GM18868 (cell line): ENCODE measurements at regions not wholly inside any gene's neighbourhood (a gene's known extent, or its start where the extent isn't known, plus 50 kb on each side); places are given as distances from the start of the nearest gene placed in this dataset.
"Not testable (repeated sequence)": the region's sequence is repeated elsewhere in the genome, so short reads cannot be mapped to it uniquely, and the experiment has no call there.

Experiments
- ATAC-seq: cut with Tn5 transposase; IDR thresholded peaks from one replicate; pipeline ENCODE4 v1.9.1; 2021; ENCODE audit warnings: mild to moderate bottlenecking, moderate library complexity; ENCODE audit not compliant: unreplicated experiment

DNA sequence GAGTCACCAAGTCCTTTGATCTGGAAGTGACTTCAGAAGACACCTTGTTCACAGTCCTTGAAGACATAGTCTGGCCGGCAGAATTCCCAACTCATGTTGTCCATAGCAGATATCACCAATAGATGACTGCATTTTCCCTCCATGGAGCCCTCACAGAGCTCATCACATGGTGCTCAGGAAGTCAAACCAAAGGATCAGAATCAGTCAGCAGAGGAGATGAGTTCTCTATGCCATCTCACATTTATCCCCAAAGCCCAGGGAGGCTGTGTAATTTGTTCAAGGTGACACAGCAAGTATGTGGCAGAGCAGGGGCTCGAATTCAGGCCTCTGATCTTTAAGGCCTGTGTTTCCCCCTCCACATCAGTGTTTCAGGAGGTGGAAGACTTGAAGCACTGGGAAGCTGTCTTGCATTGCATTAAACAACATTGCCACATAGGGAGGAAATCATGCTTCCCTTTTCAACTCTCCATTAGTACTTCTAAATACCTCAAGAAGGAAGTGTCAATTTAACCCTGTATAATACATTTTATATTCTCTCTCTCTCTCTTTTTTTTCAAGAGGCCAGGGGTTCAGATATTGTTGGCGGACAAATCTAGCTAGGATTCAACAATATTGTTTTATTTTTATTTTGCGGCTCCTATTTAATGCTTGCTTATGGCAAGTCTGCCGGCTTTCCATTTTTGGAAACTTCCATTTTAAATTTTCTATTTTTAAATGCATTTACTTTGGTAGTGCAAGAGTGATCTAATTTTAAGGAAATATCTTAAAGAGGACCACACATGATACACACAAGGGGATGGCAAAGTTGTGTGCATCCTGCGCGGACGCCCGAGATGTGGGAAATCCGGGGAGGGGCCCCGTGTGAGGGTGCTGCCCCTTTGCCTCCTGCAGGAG lies 61.9 kb downstream of the NPIPB5 start:
- ATAC-seq, result not testable (repeated sequence)

DNA sequence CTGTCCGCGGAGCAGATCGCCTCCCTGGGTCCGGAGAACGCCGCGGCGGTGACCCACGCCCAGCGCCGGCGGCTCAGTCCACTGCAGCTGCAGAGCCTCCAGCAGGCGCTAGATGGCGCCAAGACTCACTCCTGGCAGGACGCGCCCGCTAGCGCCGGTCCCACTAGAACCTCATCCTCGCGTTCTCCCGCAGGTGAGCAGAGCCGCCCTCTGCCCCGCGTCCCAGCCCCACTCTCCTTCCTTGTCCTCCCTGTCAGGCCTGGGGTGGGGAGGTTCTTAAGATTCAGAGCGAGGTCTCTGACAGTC lies 62.5 kb downstream of the NPIPB5 start:
- peak; percentile 77 for ATAC-seq

DNA sequence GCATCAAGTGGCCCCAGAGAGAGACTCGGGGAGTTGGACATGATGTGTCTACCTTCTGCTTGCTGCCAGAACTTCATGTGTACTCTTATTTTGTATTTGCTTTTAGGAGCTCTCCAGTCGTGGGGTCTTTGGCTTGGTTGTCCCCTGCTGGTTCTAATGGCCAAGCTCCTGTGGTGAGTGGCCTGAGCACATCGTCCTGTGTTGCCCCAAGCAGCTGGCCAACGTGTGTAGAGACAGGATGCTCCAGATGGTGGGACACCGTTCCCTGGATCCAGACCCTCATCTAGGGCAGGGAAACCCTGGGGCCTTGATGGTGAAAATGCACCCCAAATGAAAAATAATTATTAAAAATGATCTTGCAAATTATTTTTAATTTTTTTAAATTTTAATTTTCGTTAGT lies 65.8 kb downstream of the NPIPB5 start:
- ATAC-seq, result not testable (repeated sequence)

DNA sequence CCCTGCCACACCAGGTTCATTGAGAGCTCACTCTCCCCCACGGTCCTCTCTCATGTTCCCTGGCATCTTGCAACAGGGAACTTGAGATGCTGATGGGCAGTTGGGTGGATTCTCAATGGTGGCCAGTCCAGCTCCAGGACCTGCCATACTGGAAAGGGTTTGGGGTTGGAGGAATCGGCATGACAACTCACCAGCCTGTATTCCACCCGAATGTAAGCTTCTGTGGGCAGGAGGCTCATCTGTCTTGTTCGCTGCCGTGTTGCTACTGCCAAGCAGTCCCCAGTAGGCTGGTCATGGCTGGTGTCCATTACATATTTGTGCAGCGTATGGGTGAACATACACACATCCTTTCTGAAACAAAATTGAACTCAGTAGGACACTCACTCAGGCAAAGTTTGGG lies 72.5 kb downstream of the NPIPB5 start:
- not testable (repeated sequence) for ATAC-seq

DNA sequence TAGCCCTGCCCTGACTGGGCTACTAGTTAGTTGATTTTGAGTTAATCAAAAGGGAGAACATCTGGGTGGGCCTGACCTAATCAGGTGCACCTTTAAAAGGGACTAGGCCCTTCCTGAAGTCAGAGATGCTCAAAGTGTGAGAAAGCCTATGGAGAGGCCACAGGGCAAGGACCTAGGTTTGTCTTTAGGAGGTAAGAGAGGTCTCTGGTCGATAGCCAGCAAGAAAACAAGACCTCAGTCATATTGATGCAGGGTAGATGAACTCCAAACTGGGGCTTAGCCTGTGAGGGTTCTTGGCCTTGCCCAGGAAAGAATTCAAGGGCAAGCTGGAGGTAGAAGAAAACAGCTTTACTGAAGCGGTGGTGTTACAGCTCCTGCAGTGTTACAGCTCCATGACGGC lies 73.8 kb downstream of the NPIPB5 start:
- not testable (repeated sequence) for ATAC-seq

DNA sequence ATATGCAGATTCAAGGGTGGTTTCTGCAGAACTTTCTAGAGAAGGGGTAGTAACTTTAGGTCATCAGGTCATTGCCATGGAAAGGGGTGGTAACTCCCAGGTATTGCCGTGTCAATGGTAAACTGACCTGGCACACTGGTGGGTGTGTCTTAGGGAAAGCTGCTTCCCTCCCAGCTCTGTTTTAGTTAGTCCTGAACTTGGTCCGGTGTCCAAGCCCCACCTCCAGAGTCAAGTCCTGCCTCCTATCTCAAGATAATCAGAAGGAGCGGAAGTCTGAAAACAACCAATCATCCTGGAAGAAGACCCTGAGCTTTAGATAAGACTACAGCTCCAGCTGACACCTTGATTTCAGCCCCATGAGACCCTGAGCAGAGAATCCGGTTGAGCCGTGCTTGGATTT lies 74.2 kb downstream of the NPIPB5 start:
- not testable (repeated sequence) for ATAC-seq

DNA sequence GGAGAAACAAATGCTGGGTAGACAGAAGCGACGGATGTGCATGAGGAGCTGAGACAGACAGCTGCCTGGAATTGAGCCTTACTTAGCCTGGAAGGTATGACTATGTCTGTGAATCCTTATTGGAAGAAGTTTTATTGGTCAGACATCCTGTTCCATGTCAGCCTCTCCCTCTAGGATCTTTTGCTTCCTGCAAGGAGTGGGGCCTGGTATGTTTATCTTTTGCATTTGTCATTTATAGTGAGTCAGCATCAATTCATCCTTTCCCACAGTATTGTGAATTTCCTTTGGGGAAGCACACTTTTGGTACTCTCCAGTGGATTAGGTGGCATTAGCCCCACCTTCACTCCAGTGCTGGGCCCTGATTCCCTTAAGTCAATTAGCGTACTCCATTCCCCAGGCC lies 74.7 kb downstream of the NPIPB5 start:
- not testable (repeated sequence) for ATAC-seq

DNA sequence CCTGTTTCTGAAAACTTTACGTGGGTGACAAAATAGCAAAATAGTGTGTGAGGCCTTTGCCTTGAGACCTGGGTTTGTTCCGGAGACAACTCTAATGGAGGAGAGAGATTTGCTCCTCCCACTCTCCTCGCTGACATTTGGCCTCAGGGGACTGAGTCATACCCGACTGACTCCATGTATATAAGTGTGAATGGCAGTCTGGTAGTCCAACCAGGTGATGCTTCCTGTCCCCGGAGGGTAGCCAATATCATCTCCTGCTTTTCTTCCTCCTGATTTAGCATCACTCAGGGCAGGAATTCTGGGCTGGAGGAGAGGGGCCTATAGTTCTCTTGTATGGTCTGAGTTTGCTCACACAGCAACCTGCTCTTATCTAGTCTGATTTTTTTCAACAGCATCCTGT lies 76.0 kb downstream of the NPIPB5 start:
- not testable (repeated sequence) for ATAC-seq

DNA sequence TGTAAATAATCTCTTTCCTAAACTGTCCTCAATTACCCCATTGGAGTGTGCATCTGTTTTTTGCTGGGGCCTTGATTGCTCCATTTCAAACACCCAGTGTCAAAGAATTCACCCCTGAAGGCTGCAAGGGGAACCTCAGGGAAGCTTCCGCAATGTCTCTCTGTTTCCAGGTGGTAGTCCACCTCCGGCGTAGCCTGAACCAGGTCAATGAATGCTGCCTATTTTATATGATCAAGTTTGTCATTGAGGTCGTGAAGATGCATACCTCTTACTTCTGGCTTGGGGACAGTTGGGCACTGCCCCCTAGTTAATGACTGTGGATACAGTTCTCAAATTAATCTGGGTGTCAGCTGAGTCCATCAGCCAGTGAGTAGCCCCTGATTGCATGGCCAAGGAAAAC lies 79.1 kb downstream of the NPIPB5 start:
- ATAC-seq, result not testable (repeated sequence)

DNA sequence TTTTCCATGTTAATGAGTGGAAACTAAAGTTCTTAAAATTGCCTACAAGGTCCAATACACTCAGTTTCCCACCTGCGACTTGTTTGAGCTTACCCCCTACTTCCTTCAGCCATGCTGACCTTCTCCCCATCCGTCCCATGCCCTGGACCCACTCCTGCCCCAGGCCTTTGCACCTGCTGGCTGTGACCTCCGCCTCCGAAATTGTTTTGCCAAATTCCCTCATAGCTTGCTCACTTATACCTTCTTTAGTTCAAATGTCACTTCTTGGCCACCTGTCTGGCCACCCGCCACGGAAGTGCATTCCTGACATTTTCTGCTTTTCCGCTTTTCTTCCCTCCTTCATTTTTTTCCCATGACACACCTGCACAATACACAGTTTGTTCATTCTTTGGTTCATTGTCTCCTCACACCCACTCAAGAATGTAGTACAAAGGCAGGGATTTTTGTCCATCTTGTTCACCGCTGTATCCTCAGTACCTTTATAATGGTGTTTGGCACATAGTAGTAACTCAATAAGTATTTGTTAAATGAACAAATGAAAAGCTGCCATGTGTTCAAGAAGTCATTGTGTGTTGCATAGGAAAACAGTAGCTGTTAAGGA lies 85.9 kb downstream of the NPIPB5 start:
- ATAC-seq, result not testable (repeated sequence)

DNA sequence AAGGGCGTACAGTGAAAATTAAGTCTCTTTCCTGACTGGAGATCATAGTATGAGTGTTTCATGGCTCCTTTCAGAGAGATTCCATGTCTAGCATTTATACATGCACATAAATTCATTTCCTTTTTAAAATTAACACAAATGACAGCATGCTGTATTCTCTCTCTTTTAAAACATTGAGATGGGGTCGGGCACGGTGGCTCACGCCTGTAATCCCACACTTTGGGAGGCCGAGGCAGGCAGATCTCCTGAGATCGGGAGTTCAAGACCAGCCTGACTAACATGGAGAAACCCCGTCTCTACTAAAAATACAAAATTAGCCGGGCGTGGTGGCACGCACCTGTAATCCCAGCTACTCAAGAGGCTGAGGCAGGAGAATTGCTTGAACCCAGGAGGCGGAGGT lies 93.1 kb downstream of the NPIPB5 start:
- ATAC-seq, result not testable (repeated sequence)

DNA sequence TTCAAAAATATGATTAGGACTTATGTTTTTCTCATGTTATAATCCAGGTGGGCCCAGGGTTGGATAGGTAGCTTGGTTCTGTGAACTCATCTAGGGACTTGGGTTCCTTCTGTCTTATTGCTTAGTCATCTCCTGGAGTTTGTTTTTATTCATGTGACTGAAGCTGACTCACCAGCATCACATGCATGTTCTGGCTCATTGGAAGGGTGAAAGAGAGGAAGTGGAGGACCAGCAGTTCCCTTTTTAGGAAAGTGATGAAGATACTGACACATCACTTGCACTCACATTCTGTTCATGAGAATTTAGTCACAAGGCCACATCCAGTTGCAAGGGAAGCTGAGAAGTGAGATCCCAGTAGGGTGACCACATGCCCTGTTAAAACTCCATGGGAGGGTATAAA lies 95.9 kb downstream of the NPIPB5 start:
- ATAC-seq, result peak; percentile 80

DNA sequence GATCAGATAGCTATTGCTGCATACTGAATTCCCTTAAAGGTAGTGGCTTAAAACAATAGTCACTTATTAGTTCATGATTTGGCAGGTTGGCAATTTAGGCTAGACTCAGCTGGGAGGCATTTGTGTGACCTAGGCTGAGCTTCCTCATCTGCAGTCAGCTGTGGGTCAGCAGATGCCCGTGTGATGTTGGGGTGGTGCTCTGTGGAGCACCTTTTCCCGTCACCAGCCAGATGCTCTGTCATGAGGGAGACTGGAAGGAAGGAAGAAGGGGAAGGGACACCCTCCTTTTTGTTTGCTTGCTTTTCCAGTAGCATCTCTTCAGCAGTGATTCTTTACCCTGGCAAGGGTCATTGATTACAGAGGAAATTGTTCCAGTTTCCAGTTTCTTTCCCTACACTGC lies 99.1 kb downstream of the NPIPB5 start:
- ATAC-seq, result not testable (repeated sequence)

DNA sequence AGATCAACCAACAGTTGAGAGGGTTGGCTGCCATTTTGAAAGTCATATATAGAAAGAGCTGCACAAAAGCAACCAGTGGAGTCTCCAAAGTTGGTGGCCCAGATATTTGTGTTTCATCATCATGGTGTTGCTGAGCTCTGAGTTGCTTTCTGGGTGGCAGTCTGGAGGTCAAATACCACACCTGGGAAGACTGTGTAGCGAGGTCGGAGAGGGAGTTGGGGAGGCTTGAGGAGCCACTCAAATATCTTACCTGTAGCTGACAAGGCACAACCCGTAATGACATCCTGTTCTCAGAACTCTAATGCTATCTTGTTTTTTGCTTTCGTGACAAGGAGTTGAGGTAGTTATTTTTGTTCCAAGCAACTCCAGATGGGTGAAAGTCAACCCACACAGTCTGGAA lies 100.4 kb downstream of the NPIPB5 start:
- ATAC-seq, result not testable (repeated sequence)

DNA sequence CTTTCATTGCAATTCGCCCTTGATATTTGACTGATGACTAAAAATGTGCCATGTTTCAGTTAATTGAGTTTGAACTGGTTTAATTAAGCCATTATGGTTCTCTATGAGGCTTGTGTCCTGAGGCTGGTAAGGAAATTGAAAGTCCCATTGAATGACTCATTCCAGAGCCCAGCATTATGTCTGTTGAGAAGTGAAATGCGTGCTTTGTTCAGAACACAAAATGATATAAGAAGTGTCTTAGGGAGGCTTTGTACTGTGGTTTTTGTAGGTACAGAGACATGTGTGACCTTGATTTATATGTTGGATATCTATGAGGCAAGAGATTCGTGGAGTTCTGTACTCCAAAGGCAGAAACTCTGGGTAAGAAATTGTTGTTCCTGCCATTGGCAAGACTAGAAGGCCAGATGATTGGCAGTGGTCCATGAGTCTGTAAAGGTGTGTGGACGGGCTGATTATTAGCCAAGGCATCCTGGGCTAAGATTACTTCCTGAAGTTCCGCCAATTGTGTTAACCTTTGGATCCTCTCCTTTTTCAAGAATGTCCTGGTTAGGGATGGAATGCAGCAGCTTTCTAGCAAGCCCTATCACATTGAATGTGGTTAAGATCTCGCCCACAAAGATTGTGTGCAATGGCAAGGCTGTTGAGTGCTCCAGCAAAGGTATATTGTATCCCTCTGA lies 103.7 kb downstream of the NPIPB5 start:
- ATAC-seq, result no peak

DNA sequence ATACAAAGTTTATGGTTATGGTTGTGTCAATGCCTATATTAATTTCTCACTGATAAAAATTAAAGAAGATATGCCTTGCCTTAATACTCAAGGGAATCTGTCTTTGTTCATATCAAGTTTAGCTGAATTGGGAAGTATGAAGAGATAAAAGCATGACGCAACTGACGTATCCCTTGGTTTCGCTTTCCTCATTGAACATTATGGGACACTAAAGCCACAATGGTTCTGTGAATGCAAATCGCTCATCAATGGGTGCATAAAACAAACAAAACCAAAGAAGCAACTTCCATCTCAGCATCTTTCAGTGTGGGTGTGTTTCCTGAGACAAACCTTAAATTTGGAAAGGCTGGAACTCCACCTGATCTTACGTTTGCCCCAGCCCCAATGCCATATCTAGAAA lies 108.2 kb downstream of the NPIPB5 start:
- no peak for ATAC-seq

DNA sequence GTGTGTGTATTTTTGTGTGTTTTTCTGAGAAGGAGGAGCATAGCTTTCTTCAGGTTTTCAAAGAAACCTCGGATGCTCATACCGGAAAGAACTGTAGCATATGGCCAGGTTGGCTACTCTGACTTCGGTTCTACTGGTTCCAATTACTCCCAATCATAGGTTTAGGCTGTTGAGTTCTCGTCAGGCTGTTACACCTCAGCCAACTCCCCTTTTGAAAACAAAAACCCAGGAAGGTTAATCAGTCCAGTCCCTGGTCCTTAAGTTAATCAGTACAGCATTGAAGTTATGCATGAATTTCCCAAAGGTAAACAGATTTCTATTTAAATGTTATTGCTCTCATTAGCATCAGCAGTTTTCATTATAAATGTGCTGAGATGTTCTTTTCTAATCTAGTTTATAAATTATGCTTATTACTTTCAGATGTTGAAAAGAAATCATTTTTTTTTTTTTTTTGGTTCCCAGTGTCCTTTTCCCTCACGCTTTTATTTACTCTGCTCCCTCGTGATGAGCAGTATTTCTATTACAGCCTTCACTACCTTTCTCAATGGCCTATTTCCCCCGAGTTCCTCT lies 111.0 kb downstream of the NPIPB5 start:
- no peak for ATAC-seq

DNA sequence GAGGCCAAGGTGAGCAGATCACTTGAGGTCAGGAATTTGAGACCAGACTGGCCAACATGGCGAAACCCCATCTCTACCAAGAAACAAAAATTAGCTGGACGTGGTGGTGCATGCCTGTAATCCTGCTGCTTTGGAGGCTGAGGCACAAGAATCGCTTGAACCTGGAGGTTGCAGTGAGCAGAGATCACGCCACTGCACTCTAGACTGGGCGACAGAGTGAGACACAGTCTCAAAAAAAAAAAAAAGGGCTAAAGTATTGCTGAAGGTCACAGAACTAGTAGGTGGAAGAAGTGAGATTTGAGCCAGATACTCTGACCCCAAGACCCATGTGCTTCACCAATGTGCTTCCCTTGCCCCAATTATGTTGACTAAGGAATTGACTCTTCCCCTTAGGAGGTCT lies 112.0 kb downstream of the NPIPB5 start:
- no peak for ATAC-seq

DNA sequence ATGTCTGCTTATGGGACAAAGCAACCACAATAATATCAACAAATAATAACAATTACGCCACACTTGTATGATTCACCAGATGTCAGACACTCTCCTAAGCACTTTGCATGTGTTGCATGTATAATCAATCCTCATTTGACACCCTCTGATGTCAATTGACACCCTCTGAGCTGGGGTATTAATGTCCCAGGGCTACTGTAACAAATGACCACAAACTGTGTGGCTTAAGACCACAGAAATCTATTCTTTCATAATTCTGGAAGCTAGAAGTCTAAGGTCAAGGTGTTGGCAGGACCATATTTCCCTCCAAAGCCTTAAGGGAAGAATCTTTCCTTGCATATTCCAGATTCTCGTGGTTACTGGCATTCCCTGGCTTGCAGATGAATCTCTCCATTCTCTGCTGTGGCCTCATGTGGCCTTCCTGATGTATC lies 112.7 kb downstream of the NPIPB5 start:
- no peak for ATAC-seq

DNA sequence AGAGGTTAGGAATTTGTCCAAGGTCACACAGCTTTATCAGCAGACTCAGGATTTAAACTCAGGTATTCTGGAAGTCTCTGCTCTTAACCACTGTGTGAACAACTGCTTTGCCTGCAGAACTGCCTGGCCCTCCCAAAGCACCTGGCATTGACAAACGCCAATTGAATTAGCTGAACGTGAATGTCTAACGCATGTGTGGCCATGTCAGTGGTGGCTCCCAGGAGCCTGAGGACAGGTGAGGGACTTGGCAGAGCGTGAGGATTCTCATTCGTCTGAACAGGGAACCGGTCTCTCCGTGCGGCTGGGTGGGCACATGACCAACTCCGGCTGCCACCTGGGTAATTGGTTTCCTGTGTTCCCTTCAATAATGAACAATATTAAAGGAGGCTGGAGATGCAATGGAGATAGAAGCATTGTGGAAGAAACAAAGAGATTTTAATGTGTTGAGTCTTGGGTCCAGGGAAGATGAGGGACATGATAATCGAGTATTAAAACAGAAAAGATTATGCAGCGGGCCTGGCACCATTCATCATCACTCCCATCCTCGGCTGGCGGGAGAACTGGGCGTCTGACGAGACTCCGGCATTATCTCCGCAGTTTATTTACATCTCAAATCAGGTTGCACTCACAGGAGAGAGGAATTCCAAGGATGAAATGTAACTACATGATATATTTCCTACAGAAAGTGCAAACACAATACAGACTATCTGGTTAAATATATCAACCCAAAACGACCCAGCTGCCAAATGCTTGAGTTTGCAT lies 113.5 kb downstream of the NPIPB5 start:
- no peak for ATAC-seq
